Retinal pigment epithelial cell (primary cell): ENCODE measurements at regions not wholly inside any gene's neighbourhood (a gene's known extent, or its start where the extent isn't known, plus 50 kb on each side); places are given as distances from the start of the nearest gene placed in this dataset.

Experiments
- DNase-seq: peaks from one replicate; pipeline ENCODE4 v3.0.0-alpha.2; 2010; ENCODE audit warnings: low read depth
- H3K4me3 ChIP-seq: 2 replicates; pipeline ENCODE4 v1.5.1; 2011; ENCODE audit warnings: mild to moderate bottlenecking, low read length, control low read depth, moderate library complexity
- TF ChIP-seq, protein P1 (sequence below): conservative IDR thresholded peaks from 2 replicates; pipeline ENCODE4 v1.5.1; 2011; ENCODE audit warnings: low read depth, low read length, control low read depth, inconsistent platforms

DNA sequence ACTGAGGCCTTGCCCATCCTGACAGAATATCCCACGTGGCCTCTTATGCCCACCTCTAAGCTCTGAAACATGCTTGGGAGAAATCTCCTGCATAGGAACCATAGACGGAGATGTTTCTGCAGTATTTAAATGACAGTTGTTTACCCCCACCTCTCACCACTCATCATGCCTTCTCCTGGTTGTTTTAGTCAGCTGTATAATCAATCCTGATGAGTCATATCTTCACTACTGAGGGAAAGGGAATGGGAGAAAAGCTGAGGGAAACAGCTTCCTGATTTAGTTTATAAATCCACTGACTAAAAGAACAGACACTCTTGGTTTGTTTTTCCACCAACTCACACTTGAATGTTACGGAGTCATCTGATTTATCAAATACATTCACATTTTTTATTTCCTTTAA, 113.2 kb upstream of the TENT5A start:
- TF ChIP-seq, protein P1, sequence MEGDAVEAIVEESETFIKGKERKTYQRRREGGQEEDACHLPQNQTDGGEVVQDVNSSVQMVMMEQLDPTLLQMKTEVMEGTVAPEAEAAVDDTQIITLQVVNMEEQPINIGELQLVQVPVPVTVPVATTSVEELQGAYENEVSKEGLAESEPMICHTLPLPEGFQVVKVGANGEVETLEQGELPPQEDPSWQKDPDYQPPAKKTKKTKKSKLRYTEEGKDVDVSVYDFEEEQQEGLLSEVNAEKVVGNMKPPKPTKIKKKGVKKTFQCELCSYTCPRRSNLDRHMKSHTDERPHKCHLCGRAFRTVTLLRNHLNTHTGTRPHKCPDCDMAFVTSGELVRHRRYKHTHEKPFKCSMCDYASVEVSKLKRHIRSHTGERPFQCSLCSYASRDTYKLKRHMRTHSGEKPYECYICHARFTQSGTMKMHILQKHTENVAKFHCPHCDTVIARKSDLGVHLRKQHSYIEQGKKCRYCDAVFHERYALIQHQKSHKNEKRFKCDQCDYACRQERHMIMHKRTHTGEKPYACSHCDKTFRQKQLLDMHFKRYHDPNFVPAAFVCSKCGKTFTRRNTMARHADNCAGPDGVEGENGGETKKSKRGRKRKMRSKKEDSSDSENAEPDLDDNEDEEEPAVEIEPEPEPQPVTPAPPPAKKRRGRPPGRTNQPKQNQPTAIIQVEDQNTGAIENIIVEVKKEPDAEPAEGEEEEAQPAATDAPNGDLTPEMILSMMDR, result no peak
- no peak overlapping the region for H3K4me3 ChIP-seq
- DNase-seq, result no peak

DNA sequence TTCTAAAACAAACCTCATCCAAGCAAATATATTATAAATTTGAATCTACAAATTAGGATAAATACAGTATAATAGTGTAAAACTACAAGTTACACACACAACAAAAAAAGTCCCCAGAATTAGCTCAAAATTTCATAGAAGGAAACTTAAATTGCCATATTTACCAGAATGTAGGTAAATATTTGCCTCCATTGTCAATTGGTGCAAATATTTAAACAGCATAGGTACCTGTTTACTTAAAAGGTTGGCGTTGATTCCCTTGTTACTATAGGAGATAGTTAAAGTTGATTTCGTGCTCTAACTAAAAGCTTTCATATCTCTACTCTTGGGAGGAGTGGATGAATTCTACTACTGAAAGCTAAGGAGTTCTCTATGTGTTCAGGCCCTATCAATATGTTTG, 111.6 kb upstream of the TENT5A start:
- H3K4me3 ChIP-seq, result no peak overlapping the region
- TF ChIP-seq, protein P1, result no peak
- no peak for DNase-seq

DNA sequence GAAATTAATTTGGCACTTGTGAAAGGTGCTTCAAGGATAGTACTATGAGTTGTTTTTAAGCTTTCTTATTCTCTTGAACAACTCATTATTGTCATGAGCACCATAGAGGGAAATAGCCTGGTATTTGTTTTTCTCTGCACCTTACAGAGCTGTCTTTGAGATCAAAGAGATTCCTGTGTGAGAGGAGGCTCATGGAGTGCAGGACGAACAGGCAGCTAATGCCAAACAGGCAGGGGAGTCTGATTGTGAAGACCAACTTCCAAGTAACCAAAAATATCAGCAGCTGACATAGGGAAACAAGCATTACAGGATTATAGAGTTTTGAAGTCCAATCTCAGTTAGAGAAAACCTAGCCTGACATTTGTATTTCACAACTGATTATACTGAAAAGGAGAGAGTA, 110.6 kb upstream of the TENT5A start:
- no peak overlapping the region for H3K4me3 ChIP-seq
- TF ChIP-seq, protein P1, result no peak
- DNase-seq, result no peak

DNA sequence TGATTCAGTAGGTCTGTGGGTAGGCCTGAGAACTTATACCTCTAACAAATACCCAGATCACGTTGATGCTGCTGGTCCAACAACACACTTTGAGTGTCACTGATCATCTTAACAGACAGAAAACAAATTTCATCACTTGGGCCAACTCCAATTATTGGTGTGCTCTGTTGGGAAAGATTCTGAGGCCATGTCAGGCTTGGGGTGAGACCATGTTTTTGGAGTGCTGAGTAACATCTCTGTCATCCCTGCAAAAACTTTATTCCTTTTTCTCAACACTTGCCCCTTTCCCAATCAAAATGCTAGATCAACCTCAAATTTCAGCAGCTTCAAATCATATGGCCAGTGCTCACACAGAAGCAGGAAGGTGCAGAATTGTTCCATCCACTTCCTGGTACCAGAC, 108.8 kb upstream of the TENT5A start:
- no peak overlapping the region for H3K4me3 ChIP-seq
- TF ChIP-seq, protein P1, result no peak
- no peak for DNase-seq

DNA sequence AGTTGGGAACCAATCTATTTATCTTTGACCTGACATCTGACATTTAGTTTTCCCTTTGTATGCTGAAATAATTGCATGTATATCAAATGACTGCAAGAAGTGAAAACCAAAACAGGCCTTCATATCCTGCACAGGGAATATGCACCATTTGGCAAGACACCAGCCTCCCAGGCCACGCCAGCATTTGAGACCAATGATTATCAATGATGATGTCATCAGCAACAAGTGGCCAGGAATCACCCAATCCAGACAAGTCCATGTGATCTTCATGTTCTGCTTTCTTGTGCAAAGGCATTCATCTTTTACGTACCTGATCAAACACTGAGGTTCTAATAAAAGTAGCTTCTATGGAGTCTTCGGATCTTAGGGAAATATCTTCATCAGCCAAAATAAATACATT, 107.4 kb upstream of the TENT5A start:
- H3K4me3 ChIP-seq, result no peak overlapping the region
- TF ChIP-seq, protein P1, result no peak
- no peak for DNase-seq

DNA sequence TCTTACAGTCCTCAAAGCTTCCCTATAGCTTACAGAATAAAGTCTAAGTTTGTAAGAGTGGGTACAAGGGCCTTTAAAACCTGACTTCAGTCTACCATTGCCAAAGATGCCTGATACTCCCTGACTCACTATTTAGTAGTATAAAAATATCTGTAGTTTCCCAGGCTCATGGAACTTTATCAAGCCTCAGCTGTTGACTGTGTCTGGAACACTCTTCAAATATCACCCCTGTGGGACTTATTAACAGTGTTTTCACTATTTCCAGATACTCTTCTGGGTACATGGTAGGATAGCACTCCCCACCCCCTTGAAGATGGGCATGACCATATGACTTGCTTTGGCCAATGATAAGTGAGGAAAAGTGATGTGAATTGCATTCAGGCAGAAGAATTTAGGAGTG, 105.3 kb upstream of the TENT5A start:
- TF ChIP-seq, protein P1, result no peak
- H3K4me3 ChIP-seq, result no peak overlapping the region
- no peak for DNase-seq

DNA sequence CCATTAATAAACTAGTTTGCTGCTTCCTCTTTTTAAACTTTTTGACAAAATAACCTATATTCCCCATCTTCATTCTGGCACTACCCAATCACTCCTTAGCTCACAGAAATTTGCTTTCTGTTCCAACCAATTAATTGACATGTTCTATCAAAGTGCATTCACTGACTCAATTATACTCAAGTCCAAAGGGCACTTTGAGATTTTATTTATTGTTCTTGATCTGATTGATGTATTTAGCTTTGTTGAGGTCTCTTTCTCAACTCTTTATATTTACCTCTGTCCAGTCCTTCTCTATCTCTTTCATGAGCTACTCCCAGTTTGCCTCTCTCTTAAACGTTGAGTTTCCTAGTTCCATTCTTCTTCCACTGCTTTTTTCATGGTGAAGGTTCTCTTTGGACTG, 104.4 kb upstream of the TENT5A start:
- TF ChIP-seq, protein P1, result no peak

More for the DNA sequence above, 104.4 kb upstream of the TENT5A start:
- H3K4me3 ChIP-seq, result no peak overlapping the region
- no peak for DNase-seq
